HEK293 (cell line): ENCODE measurements at regions not wholly inside any gene's neighbourhood (a gene's known extent, or its start where the extent isn't known, plus 50 kb on each side); places are given as distances from the start of the nearest gene placed in this dataset.

ENCODE experiments used
- CTCF ChIA-PET: fragments of 350-600 bp; formaldehyde crosslinking; extraction: SDS; loops from one replicate; lab custom pipeline; 2021; ENCODE audit warnings: antibody characterized with exemption; lab: Yijun Ruan, JAX
- POLR2A ChIA-PET: fragments of 300-600 bp; formaldehyde crosslinking; extraction: SDS; loops from one replicate; lab custom pipeline; 2020; ENCODE audit warnings: antibody characterized with exemption, inconsistent platforms; lab: Yijun Ruan, JAX
- H3K27ac ChIP-seq: fragments of 200-500 bp; sonication (Bioruptor generic); 2 replicates; pipeline ENCODE4 v1.5.1; 2014; ENCODE audit warnings: low read depth, low read length, control low read depth, inconsistent platforms; ENCODE audit errors: extremely low read depth
- H3K36me3 ChIP-seq, 2 experiments: fragments of 200-500 bp in 1 of 2; sonication (Bioruptor generic) in 1 of 2; 1 replicate in 1 of 2; 2 replicates in 1 of 2; pipeline ENCODE4 v1.5.1; 2014 to 2017; ENCODE audit warnings: inconsistent platforms in 2 of 2, low read length in 2 of 2; ENCODE audit not compliant: control insufficient read depth in 2 of 2, insufficient read depth in 1 of 2
- H3K4me1 ChIP-seq: fragments of 200-500 bp; sonication (Bioruptor generic); 2 replicates; pipeline ENCODE4 v1.5.1; 2014; ENCODE audit warnings: mild to moderate bottlenecking, low read length, inconsistent platforms; ENCODE audit not compliant: control insufficient read depth, insufficient read depth
- H3K4me3 ChIP-seq: 2 replicates; pipeline ENCODE4 v1.5.1; 2011; ENCODE audit warnings: low read depth, mild to moderate bottlenecking, control low read depth, low read length, moderate library complexity
- H3K9me3 ChIP-seq: fragments of 200-500 bp; sonication (Bioruptor generic); 2 replicates; pipeline ENCODE4 v1.5.1; 2014; ENCODE audit warnings: low read depth, low read length, inconsistent platforms; ENCODE audit not compliant: control insufficient read depth, insufficient read depth
- HOXC10 ChIP-seq: sonication (generic); formaldehyde crosslinking; IDR thresholded peaks from 2 replicates; pipeline ENCODE4 v1.8.1; 2023; ENCODE audit warnings: mild to moderate bottlenecking, missing genetic modification reagents
- PRDM2 ChIP-seq: fragments of 450-650 bp; formaldehyde crosslinking; IDR thresholded peaks from 2 replicates; pipeline ENCODE4 v1.5.1; 2016; ENCODE audit warnings: missing biosample characterization, missing genetic modification characterization, borderline replicate concordance
- PRDM6 ChIP-seq: fragments of 450-650 bp; formaldehyde crosslinking; IDR thresholded peaks from 2 replicates; pipeline ENCODE4 v1.5.1; 2017; ENCODE audit warnings: missing biosample characterization, missing genetic modification characterization
- ZBTB11 ChIP-seq: fragments of 450-650 bp; formaldehyde crosslinking; conservative IDR thresholded peaks from 2 replicates; pipeline ENCODE4 v1.5.1; 2016; ENCODE audit warnings: low read depth, missing biosample characterization, missing genetic modification characterization
- ZBTB49 ChIP-seq: fragments of 450-650 bp; formaldehyde crosslinking; IDR thresholded peaks from 2 replicates; pipeline ENCODE4 v1.5.1; 2016; ENCODE audit warnings: missing biosample characterization, missing genetic modification characterization, low read depth
- ZNF146 ChIP-seq: fragments of 450-650 bp; formaldehyde crosslinking; IDR thresholded peaks from 2 replicates; pipeline ENCODE4 v1.5.1; 2016; ENCODE audit warnings: missing biosample characterization, missing genetic modification characterization
- ZNF148 ChIP-seq: fragments of 450-650 bp; formaldehyde crosslinking; IDR thresholded peaks from 2 replicates; pipeline ENCODE4 v1.5.0; 2017; ENCODE audit warnings: missing biosample characterization, missing genetic modification characterization, borderline replicate concordance
- ZNF24 ChIP-seq: fragments of 450-650 bp; formaldehyde crosslinking; IDR thresholded peaks from 2 replicates; pipeline ENCODE4 v1.5.1; 2016; ENCODE audit warnings: missing biosample characterization, missing genetic modification characterization
- ZNF366 ChIP-seq: fragments of 450-650 bp; formaldehyde crosslinking; conservative IDR thresholded peaks from 2 replicates; pipeline ENCODE4 v1.5.1; 2016; ENCODE audit warnings: missing biosample characterization, missing genetic modification characterization
- ZNF394 ChIP-seq: fragments of 450-650 bp; formaldehyde crosslinking; IDR thresholded peaks from 2 replicates; pipeline ENCODE4 v1.5.1; 2016; ENCODE audit warnings: missing biosample characterization, missing genetic modification characterization, mild to moderate bottlenecking, moderate library complexity, borderline replicate concordance
- ZNF426 ChIP-seq: fragments of 450-650 bp; formaldehyde crosslinking; IDR thresholded peaks from 2 replicates; pipeline ENCODE4 v1.5.1; 2017; ENCODE audit warnings: missing biosample characterization, missing genetic modification characterization, mild to moderate bottlenecking, inconsistent platforms, moderate library complexity
- ZNF645 ChIP-seq: fragments of 450-650 bp; formaldehyde crosslinking; IDR thresholded peaks from 2 replicates; pipeline ENCODE4; 2016; ENCODE audit warnings: missing biosample characterization, missing genetic modification characterization
- ZNF792 ChIP-seq: fragments of 450-650 bp; formaldehyde crosslinking; IDR thresholded peaks from 2 replicates; pipeline ENCODE4 v1.5.1; 2016; ENCODE audit warnings: missing biosample characterization, missing genetic modification characterization

GRCh38 chr3:59426821-59427565, 377.2 kb upstream of the CFAP20DC start:
- no peak overlapping the region for H3K27ac ChIP-seq
- CTCF ChIA-PET, result no interaction called here
- POLR2A ChIA-PET, result no interaction called here

More at GRCh38 chr3:59426821-59427565, 377.2 kb upstream of the CFAP20DC start:
- H3K9me3 ChIP-seq, result no peaks in the 10 kb centered on the region
- no peak for TF ChIP-seq ZNF366 (tag by site-specific recombination)
- TF ChIP-seq ZNF426, result no peak
- no peak for TF ChIP-seq ZNF146 (tag by site-specific recombination)
- TF ChIP-seq ZBTB11, result no peak
- TF ChIP-seq ZBTB49 (tag by site-specific recombination), result no peak
- no peak for TF ChIP-seq PRDM2
- no peak for TF ChIP-seq ZNF645 (tag by site-specific recombination)
- no peak for TF ChIP-seq ZNF394 (tag by site-specific recombination)
- no peak for TF ChIP-seq PRDM6 (tag by site-specific recombination)
- no peak for TF ChIP-seq ZNF792 (tag by site-specific recombination)
- no peak for TF ChIP-seq ZNF24 (tag by site-specific recombination)
- no peak for TF ChIP-seq HOXC10 (CRISPR knock-in tag)
- no peak for TF ChIP-seq ZNF148 (tag by site-specific recombination)
- H3K4me1 ChIP-seq, result no peaks in the 10 kb centered on the region
- H3K36me3 ChIP-seq, result no peaks in the 10 kb centered on the region
- no peak overlapping the region for H3K4me3 ChIP-seq
